ENCODE measurements at regions not wholly inside any gene's neighbourhood (a gene's known extent, or its start where the extent isn't known, plus 50 kb on each side); places are given as distances from the start of the nearest gene placed in this dataset.

DNA sequence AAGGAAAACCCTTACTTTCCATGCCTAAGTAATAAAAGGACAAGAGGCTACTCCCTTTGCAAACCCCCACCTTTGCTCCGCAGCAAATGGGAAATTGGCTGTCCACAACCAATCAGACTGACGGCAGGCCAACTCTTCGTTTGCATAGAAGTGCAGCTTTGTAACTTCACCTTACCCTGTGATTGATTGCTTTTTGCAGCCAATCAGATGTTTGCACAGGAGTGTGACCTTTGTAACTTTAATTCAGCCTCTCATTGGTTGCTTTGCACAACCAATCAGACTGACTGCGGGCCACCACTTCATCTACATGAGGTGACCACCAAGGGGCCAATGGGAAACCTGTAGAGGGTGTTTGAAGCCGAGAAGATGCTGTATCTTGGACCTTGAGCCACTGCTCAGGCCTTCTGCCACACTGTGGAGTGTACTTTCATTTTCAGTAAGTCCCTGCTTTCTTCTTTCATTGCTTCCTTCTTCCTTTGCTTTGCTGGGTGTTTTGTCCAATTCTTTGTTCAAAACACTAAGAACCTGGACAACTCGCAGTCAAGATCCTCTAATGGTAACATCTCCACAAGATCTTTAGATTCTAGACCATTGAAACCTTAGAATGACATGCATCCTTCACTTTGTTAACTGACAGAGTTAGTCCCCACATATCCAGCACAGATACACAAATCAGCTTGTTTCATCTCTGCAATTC lies 51.3 kb upstream of the FREM1 start:
- DNase-seq = no peak

DNA sequence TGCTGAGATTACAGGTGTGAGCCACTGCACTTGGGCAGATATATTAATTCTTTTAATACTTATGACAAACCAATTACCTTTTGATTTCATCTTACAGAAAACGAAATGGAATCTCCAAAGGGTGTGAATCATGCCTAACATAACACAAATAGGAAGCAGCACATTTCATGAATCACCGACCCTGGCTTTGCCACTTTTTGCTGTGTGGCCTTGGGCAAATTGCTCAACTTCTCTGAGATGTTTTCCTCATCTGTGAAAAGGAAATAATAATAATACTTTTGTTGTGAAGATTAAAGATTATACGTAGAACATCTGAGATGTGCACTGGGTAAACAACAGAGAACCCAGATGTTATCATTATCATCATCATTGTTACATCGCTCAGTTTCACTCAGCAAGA lies 50.7 kb upstream of the FREM1 start:
- DNase-seq = no peak

All from occipital lobe (tissue), 1 donor.